HepG2 (cell line): ENCODE measurements at regions not wholly inside any gene's neighbourhood (a gene's known extent, or its start where the extent isn't known, plus 50 kb on each side); places are given as distances from the start of the nearest gene placed in this dataset.

Source experiments
- ATAC-seq: fragments of 200-7000 bp; cut with Tn5 transposase; 3 replicates; pipeline ENCODE4 v1.9.1; 2020; ENCODE audit warnings: mild to moderate bottlenecking, moderate library complexity
- BruUV-seq: library from RNA; stranded (reverse); fragments of 400-500 nt; replicated peaks from 2 replicates; lab custom pipeline; 2021; lab: Mats Ljungman, UMichigan
- CTCF ChIA-PET: fragments of 300-600 bp; formaldehyde crosslinking; extraction: SDS; loops from one replicate; lab custom pipeline; 2021; ENCODE audit warnings: low total read pairs, inconsistent platforms, low intra/inter-chr PET ratio; lab: Yijun Ruan, JAX
- POLR2A ChIA-PET: fragments of 350-600 bp; sonication (Branson Sonifier 250); formaldehyde crosslinking; loops from one replicate; lab custom pipeline; 2020; ENCODE audit warnings: antibody characterized with exemption, inconsistent platforms; lab: Yijun Ruan, JAX
- DNase-seq: peaks from one replicate; pipeline ENCODE4 v3.0.0-alpha.2; 2015; ENCODE audit warnings: low spot score
- FAIRE-seq: peaks from 3 replicates; lab custom pipeline; 2011; peaks lifted over from hg19 to GRCh38; lab: Jason Lieb, UNC
- H2AFZ ChIP-seq: one replicate; pipeline ENCODE4 v1.6.1; 2011; ENCODE audit warnings: low read length, inconsistent platforms
- H3K27ac ChIP-seq: fragments of 300-600 bp; 3 replicates; pipeline ENCODE4 v1.8.0; 2011; ENCODE audit warnings: mixed run types, mild to moderate bottlenecking, mixed read lengths, low read length, inconsistent platforms; ENCODE audit not compliant: insufficient read depth; ENCODE audit errors: extremely low read length
- H3K27me3 ChIP-seq, 2 experiments: fragments of 200-600 bp in 1 of 2; 2 replicates in 1 of 2; 3 replicates in 1 of 2; pipeline versions ENCODE4 v1.6.0 to v1.8.0; 2011; ENCODE audit warnings: low read length in 2 of 2, mild to moderate bottlenecking in 2 of 2, moderate library complexity in 2 of 2, inconsistent platforms in 1 of 2; ENCODE audit not compliant: insufficient read depth in 2 of 2, control insufficient read depth in 1 of 2
- H3K36me3 ChIP-seq, 2 experiments: fragments of 200-600 bp in 1 of 2; replicated peaks in 1 of 2; 2 replicates in 1 of 2; 3 replicates in 1 of 2; pipeline versions ENCODE4 v1.5.1 to v1.8.0; 2011; ENCODE audit warnings: low read length in 2 of 2, inconsistent platforms in 1 of 2; ENCODE audit not compliant: insufficient read depth in 2 of 2, control insufficient read depth in 1 of 2
- H3K4me1 ChIP-seq: 2 replicates; pipeline ENCODE4 v1.5.1; 2012; ENCODE audit warnings: low read length, inconsistent platforms; ENCODE audit not compliant: insufficient read depth
- H3K4me2 ChIP-seq: 2 replicates; pipeline ENCODE4 v1.6.0; 2011; ENCODE audit warnings: low read depth, low read length, inconsistent platforms
- H3K4me3 ChIP-seq, 3 experiments: fragments of 200-600 bp in 1 of 3; sonication (generic), shearing (Covaris generic) in 1 of 3; replicated peaks in 1 of 3; 2 replicates each; pipeline ENCODE4 v1.5.1; 2011 to 2016; ENCODE audit warnings: low read length in 3 of 3, inconsistent platforms in 2 of 3, low read depth in 2 of 3, mild to moderate bottlenecking in 2 of 3, control low read depth in 1 of 3, mixed read lengths in 1 of 3; ENCODE audit not compliant: insufficient read depth in 1 of 3
- H3K79me2 ChIP-seq: one replicate; pipeline ENCODE4 v1.6.1; 2011; ENCODE audit warnings: low read length, inconsistent platforms; ENCODE audit not compliant: insufficient read depth
- H3K9ac ChIP-seq: 2 replicates; pipeline ENCODE4 v1.6.0; 2011; ENCODE audit warnings: mild to moderate bottlenecking, low read depth, low read length, inconsistent platforms; ENCODE audit not compliant: insufficient read depth
- H3K9me3 ChIP-seq: 2 replicates; pipeline ENCODE4 v1.5.1; 2012; ENCODE audit warnings: mild to moderate bottlenecking, low read length
- H4K20me1 ChIP-seq: 2 replicates; pipeline ENCODE4 v1.6.0; 2011; ENCODE audit warnings: inconsistent platforms, mild to moderate bottlenecking, low read length, moderate library complexity; ENCODE audit not compliant: insufficient read depth
- ATF3 ChIP-seq: sonication (generic); formaldehyde crosslinking; IDR thresholded peaks from 2 replicates; pipeline ENCODE4 v1.4.0; 2020; ENCODE audit warnings: missing genetic modification reagents
- CBFB ChIP-seq: sonication (generic); formaldehyde crosslinking; IDR thresholded peaks from 2 replicates; pipeline ENCODE4 v1.4.0; 2020; ENCODE audit warnings: missing genetic modification reagents
- FOXO1 ChIP-seq: sonication (generic); formaldehyde crosslinking; IDR thresholded peaks from 2 replicates; pipeline ENCODE4 v1.4.0; 2020; ENCODE audit warnings: missing genetic modification reagents
- IRF1 ChIP-seq: sonication (generic); formaldehyde crosslinking; IDR thresholded peaks from 2 replicates; pipeline ENCODE4 v1.4.0; 2020; ENCODE audit warnings: low read depth, mild to moderate bottlenecking, missing genetic modification reagents
- MXD4 ChIP-seq: IDR thresholded peaks from 2 replicates; pipeline ENCODE4 v1.6.1; 2016; ENCODE audit warnings: mild to moderate bottlenecking, missing biosample characterization, missing genetic modification reagents
- ZBTB7B ChIP-seq: sonication (generic); formaldehyde crosslinking; IDR thresholded peaks from 2 replicates; pipeline ENCODE4 v1.4.0; 2020; ENCODE audit warnings: missing genetic modification reagents
- WGBS: methylation state at CpG from one replicate; pipeline ENCODE4 v1.1.6; 2017; ENCODE audit warnings: low lambda C conversion rate; 5-methylcytosine and 5-hydroxymethylcytosine counted together
- in situ Hi-C: cut with HindIII; loops from 2 replicates; pipeline ENCODE4 v1.10.0; 2017; ENCODE audit warnings: low pct_unique_long_range_greater_than_20kb; ENCODE audit not compliant: extremely low pct_ligation_motif_present
- intact Hi-C: fragments of 100-400 bp; cut with micrococcal nuclease; formaldehyde crosslinking; loops from one replicate; pipeline ENCODE4 v1.10.0; 2022; ENCODE audit not compliant: unreplicated experiment
- TF ChIP-seq, protein P1 (sequence below): sonication (generic); formaldehyde crosslinking; IDR thresholded peaks from 2 replicates; pipeline ENCODE4 v1.4.0; 2020; ENCODE audit warnings: missing genetic modification reagents
- TF ChIP-seq, protein P2 (sequence below): sonication (generic); formaldehyde crosslinking; IDR thresholded peaks from 2 replicates; pipeline ENCODE4 v1.8.1; 2023; ENCODE audit warnings: missing genetic modification reagents, mild to moderate bottlenecking, borderline replicate concordance

- TF ChIP-seq ZBTB7B (CRISPR knock-in tag) (no peak), CBFB (CRISPR knock-in tag) (no peak), FOXO1 (no peak), IRF1 (CRISPR knock-in tag) (no peak), ATF3 (CRISPR knock-in tag) (no peak), MXD4 (CRISPR knock-in tag) (no peak)
- TF ChIP-seq, protein P1, sequence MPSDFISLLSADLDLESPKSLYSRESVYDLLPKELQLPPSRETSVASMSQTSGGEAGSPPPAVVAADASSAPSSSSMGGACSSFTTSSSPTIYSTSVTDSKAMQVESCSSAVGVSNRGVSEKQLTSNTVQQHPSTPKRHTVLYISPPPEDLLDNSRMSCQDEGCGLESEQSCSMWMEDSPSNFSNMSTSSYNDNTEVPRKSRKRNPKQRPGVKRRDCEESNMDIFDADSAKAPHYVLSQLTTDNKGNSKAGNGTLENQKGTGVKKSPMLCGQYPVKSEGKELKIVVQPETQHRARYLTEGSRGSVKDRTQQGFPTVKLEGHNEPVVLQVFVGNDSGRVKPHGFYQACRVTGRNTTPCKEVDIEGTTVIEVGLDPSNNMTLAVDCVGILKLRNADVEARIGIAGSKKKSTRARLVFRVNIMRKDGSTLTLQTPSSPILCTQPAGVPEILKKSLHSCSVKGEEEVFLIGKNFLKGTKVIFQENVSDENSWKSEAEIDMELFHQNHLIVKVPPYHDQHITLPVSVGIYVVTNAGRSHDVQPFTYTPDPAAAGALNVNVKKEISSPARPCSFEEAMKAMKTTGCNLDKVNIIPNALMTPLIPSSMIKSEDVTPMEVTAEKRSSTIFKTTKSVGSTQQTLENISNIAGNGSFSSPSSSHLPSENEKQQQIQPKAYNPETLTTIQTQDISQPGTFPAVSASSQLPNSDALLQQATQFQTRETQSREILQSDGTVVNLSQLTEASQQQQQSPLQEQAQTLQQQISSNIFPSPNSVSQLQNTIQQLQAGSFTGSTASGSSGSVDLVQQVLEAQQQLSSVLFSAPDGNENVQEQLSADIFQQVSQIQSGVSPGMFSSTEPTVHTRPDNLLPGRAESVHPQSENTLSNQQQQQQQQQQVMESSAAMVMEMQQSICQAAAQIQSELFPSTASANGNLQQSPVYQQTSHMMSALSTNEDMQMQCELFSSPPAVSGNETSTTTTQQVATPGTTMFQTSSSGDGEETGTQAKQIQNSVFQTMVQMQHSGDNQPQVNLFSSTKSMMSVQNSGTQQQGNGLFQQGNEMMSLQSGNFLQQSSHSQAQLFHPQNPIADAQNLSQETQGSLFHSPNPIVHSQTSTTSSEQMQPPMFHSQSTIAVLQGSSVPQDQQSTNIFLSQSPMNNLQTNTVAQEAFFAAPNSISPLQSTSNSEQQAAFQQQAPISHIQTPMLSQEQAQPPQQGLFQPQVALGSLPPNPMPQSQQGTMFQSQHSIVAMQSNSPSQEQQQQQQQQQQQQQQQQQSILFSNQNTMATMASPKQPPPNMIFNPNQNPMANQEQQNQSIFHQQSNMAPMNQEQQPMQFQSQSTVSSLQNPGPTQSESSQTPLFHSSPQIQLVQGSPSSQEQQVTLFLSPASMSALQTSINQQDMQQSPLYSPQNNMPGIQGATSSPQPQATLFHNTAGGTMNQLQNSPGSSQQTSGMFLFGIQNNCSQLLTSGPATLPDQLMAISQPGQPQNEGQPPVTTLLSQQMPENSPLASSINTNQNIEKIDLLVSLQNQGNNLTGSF (CRISPR knock-in tag): no peak
- TF ChIP-seq, protein P2, sequence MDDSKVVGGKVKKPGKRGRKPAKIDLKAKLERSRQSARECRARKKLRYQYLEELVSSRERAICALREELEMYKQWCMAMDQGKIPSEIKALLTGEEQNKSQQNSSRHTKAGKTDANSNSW (CRISPR knock-in tag): no peak
- DNase-seq (no peak), FAIRE-seq (no peak), ATAC-seq (no peak)
- intact Hi-C loops: no loop called here
- H3K27ac ChIP-seq: no peak overlapping the region
- H3K79me2 ChIP-seq: no peaks in the 10 kb centered on the region
- no peak overlapping the region for H3K4me2 ChIP-seq
- H3K4me3 ChIP-seq: no peak overlapping the region
- ChIA-PET POLR2A (no interaction called here), CTCF (no interaction called here)
- no peaks in the 10 kb centered on the region for H3K4me1 ChIP-seq
- H4K20me1 ChIP-seq: no peaks in the 10 kb centered on the region
- no peaks in the 10 kb centered on the region; a peak in 1 of 5 replicates for H3K27me3 ChIP-seq
- H3K9me3 ChIP-seq: peaks cover 19% of the 10 kb centered on the region
- H3K9ac ChIP-seq: no peak overlapping the region
- in situ Hi-C loops: no loop called here
- no peaks in the 10 kb centered on the region for H3K36me3 ChIP-seq
- WGBS: 0% methylated on average over 1 of the region's 1 CpG
- no TSS peak for BruUV-seq
- H2AFZ ChIP-seq: no peak overlapping the region
Measured at GRCh38 chr3:130604806-130605205, 87.8 kb downstream of the COL6A6 start.
